NAMALWA (cell line): ENCODE measurements at regions not wholly inside any gene's neighbourhood (a gene's known extent, or its start where the extent isn't known, plus 50 kb on each side); places are given as distances from the start of the nearest gene placed in this dataset.
"Not testable (repeated sequence)": the region's sequence is repeated elsewhere in the genome, so short reads cannot be mapped to it uniquely, and the experiment has no call there.

Experiments
- DNase-seq: peaks from one replicate; pipeline ENCODE4 v3.0.0-alpha.2; 2015; ENCODE audit warnings: low spot score

GRCh38 chr12:67842124-67842523 lies 147.1 kb upstream of the IFNG-AS1 start:
- no peak for DNase-seq

GRCh38 chr12:67843257-67843656 lies 146.0 kb upstream of the IFNG-AS1 start:
- no peak for DNase-seq

GRCh38 chr12:67852701-67853100 lies 136.5 kb upstream of the IFNG-AS1 start:
- no peak for DNase-seq

- no peak for DNase-seq
Observed at GRCh38 chr12:67853204-67853603, 136.0 kb upstream of the IFNG-AS1 start.

- no peak for DNase-seq
Observed at GRCh38 chr12:67854351-67854750, 134.9 kb upstream of the IFNG-AS1 start.

- no peak for DNase-seq
Observed at GRCh38 chr12:67855103-67855502, 134.1 kb upstream of the IFNG-AS1 start.

- DNase-seq, result no peak
Observed at GRCh38 chr12:67871231-67871630, 118.0 kb upstream of the IFNG-AS1 start.

- DNase-seq, result peak; percentile 11
Observed at GRCh38 chr12:67873355-67873754, 115.9 kb upstream of the IFNG-AS1 start.

- DNase-seq, result no peak
Observed at GRCh38 chr12:67876305-67876915, 112.8 kb upstream of the IFNG-AS1 start.

GRCh38 chr12:67877727-67878126 lies 111.5 kb upstream of the IFNG-AS1 start:
- no peak for DNase-seq

GRCh38 chr12:67879937-67880336 lies 109.3 kb upstream of the IFNG-AS1 start:
- DNase-seq, result no peak

GRCh38 chr12:67881565-67881964 lies 107.7 kb upstream of the IFNG-AS1 start:
- no peak for DNase-seq

GRCh38 chr12:67884596-67884995 lies 104.7 kb upstream of the IFNG-AS1 start:
- DNase-seq, result no peak

- no peak for DNase-seq
Observed at GRCh38 chr12:67885375-67886169, 103.7 kb upstream of the IFNG-AS1 start.

- DNase-seq, result no peak
Observed at GRCh38 chr12:67887065-67887464, 102.2 kb upstream of the IFNG-AS1 start.

- DNase-seq, result no peak
Observed at GRCh38 chr12:67889931-67890330, 99.3 kb upstream of the IFNG-AS1 start.

GRCh38 chr12:67890726-67891258 lies 98.5 kb upstream of the IFNG-AS1 start:
- DNase-seq, result no peak

GRCh38 chr12:67891596-67891995 lies 97.7 kb upstream of the IFNG-AS1 start:
- no peak for DNase-seq

GRCh38 chr12:67892259-67893021 lies 96.8 kb upstream of the IFNG-AS1 start:
- no peak for DNase-seq

GRCh38 chr12:67893022-67893580 lies 96.1 kb upstream of the IFNG-AS1 start:
- DNase-seq, result no peak

- DNase-seq, result not testable (repeated sequence)
Observed at GRCh38 chr12:67900418-67900817, 88.8 kb upstream of the IFNG-AS1 start.

GRCh38 chr12:67909091-67909531 lies 80.1 kb upstream of the IFNG-AS1 start:
- DNase-seq, result no peak
